OCI-LY1 (cell line): ENCODE measurements at regions not wholly inside any gene's neighbourhood (a gene's known extent, or its start where the extent isn't known, plus 50 kb on each side); places are given as distances from the start of the nearest gene placed in this dataset.

ENCODE experiments used
- EZH2 ChIP-seq: fragments of 200-600 bp; sonication (generic), shearing (Covaris generic); IDR thresholded peaks from 2 replicates; pipeline ENCODE4 v1.8.0; 2017; ENCODE audit warnings: borderline replicate concordance, mixed run types, mild to moderate bottlenecking, antibody characterized with exemption, low read length, moderate library complexity, mixed read lengths
- TF ChIP-seq, protein P1 (sequence below): fragments of 200-600 bp; sonication (generic), shearing (Covaris generic); IDR thresholded peaks from 2 replicates; pipeline ENCODE4 v1.5.1; 2017; ENCODE audit warnings: mild to moderate bottlenecking, antibody characterized with exemption, low read length, moderate library complexity, mixed read lengths

GRCh38 chr21:39040494-39041110, 142.6 kb downstream of the PSMG1 start:
- TF ChIP-seq, protein P1, sequence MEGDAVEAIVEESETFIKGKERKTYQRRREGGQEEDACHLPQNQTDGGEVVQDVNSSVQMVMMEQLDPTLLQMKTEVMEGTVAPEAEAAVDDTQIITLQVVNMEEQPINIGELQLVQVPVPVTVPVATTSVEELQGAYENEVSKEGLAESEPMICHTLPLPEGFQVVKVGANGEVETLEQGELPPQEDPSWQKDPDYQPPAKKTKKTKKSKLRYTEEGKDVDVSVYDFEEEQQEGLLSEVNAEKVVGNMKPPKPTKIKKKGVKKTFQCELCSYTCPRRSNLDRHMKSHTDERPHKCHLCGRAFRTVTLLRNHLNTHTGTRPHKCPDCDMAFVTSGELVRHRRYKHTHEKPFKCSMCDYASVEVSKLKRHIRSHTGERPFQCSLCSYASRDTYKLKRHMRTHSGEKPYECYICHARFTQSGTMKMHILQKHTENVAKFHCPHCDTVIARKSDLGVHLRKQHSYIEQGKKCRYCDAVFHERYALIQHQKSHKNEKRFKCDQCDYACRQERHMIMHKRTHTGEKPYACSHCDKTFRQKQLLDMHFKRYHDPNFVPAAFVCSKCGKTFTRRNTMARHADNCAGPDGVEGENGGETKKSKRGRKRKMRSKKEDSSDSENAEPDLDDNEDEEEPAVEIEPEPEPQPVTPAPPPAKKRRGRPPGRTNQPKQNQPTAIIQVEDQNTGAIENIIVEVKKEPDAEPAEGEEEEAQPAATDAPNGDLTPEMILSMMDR: no peak
- TF ChIP-seq EZH2: no peak
